ENCODE measurements at regions not wholly inside any gene's neighbourhood (a gene's known extent, or its start where the extent isn't known, plus 50 kb on each side); places are given as distances from the start of the nearest gene placed in this dataset.

GRCh38 chr20:10958279-10958678 lies 284.5 kb upstream of the JAG1 start:
- Histone ChIP-seq H3K27me3 (ENCODE audit: insufficient read depth, low read length) (no peaks in the 10 kb centered on the region), H3K79me2 (ENCODE audit: insufficient read depth, low read length) (no peaks in the 10 kb centered on the region), H2AFZ (ENCODE audit: low read depth, low read length) (no peak overlapping the region), H4K20me1 (ENCODE audit: insufficient read depth, low read length) (no peaks in the 10 kb centered on the region), H3K36me3 (ENCODE audit: insufficient read depth, low read length) (no peaks in the 10 kb centered on the region), H3K4me1 (ENCODE audit: insufficient read depth, low read length) (no peaks in the 10 kb centered on the region), H3K9ac (ENCODE audit: low read length) (no peak overlapping the region), H3K4me2 (ENCODE audit: low read length) (no peak overlapping the region), H3K4me3 (ENCODE audit: insufficient read depth, low read depth, low read length) (no peak overlapping the region), H3K9me3 (ENCODE audit: insufficient read depth, low read depth, low read length) (no peaks in the 10 kb centered on the region), H3K27ac (ENCODE audit: low read depth, low read length) (no peak overlapping the region)
- Mint-ChIP-seq H3K4me1 (ENCODE audit: low read depth, unreplicated experiment) (peaks cover 8% of the 10 kb centered on the region), H3K4me3 (ENCODE audit: unreplicated experiment) (no peak overlapping the region), H3K9me3 (ENCODE audit: unreplicated experiment) (no peaks in the 10 kb centered on the region), H3K36me3 (ENCODE audit: low read depth, unreplicated experiment) (no peaks in the 10 kb centered on the region), H3K27ac (ENCODE audit: unreplicated experiment) (no peak overlapping the region), H3K27me3 (ENCODE audit: low read depth, unreplicated experiment) (no peaks in the 10 kb centered on the region)
- no peak for DNase-seq (ENCODE audit: low read depth)
- TF ChIP-seq EZH2 (IDR thresholded peaks at IDR 0.05; ENCODE audit: insufficient read depth, low read length): no peak
- no peak for TF ChIP-seq CTCF (IDR thresholded peaks at IDR 0.05; ENCODE audit: insufficient read depth, low read depth, low read length)
- no peak for FAIRE-seq

- H3K36me3 ChIP-seq (ENCODE audit: insufficient read depth, low read length): no peaks in the 10 kb centered on the region
- H3K9me3 Mint-ChIP-seq (ENCODE audit: unreplicated experiment): peaks cover 2% of the 10 kb centered on the region
- no peaks in the 10 kb centered on the region for H3K4me1 ChIP-seq (ENCODE audit: insufficient read depth, low read length)
- H2AFZ ChIP-seq (ENCODE audit: low read depth, low read length): no peak overlapping the region
- no peaks in the 10 kb centered on the region for H4K20me1 ChIP-seq (ENCODE audit: insufficient read depth, low read length)
- no peaks in the 10 kb centered on the region for H3K27me3 ChIP-seq (ENCODE audit: insufficient read depth, low read length)
- no peak overlapping the region for H3K4me3 Mint-ChIP-seq (ENCODE audit: unreplicated experiment)
- H3K4me1 Mint-ChIP-seq (ENCODE audit: low read depth, unreplicated experiment): peaks cover 10% of the 10 kb centered on the region
- no peak overlapping the region for H3K27ac ChIP-seq (ENCODE audit: low read depth, low read length)
- no peak overlapping the region for H3K9ac ChIP-seq (ENCODE audit: low read length)
- no peaks in the 10 kb centered on the region for H3K9me3 ChIP-seq (ENCODE audit: insufficient read depth, low read depth, low read length)
- no peaks in the 10 kb centered on the region for H3K79me2 ChIP-seq (ENCODE audit: insufficient read depth, low read length)
- no peaks in the 10 kb centered on the region for H3K27me3 Mint-ChIP-seq (ENCODE audit: low read depth, unreplicated experiment)
- TF ChIP-seq EZH2 (IDR thresholded peaks at IDR 0.05; ENCODE audit: insufficient read depth, low read length) (no peak), CTCF (IDR thresholded peaks at IDR 0.05; ENCODE audit: insufficient read depth, low read depth, low read length) (no peak)
- no peak overlapping the region for H3K27ac Mint-ChIP-seq (ENCODE audit: unreplicated experiment)
- H3K4me3 ChIP-seq (ENCODE audit: insufficient read depth, low read depth, low read length): no peak overlapping the region
- DNase-seq (ENCODE audit: low read depth): no peak
- H3K36me3 Mint-ChIP-seq (ENCODE audit: low read depth, unreplicated experiment): no peaks in the 10 kb centered on the region
- no peak for FAIRE-seq
- H3K4me2 ChIP-seq (ENCODE audit: low read length): no peak overlapping the region
These were observed 286.6 kb upstream of the JAG1 start for GRCh38 chr20:10960416-10960815.

- Histone ChIP-seq H3K4me2 (ENCODE audit: low read length) (no peak overlapping the region), H3K27me3 (ENCODE audit: insufficient read depth, low read length) (no peaks in the 10 kb centered on the region), H3K4me1 (ENCODE audit: insufficient read depth, low read length) (no peaks in the 10 kb centered on the region), H2AFZ (ENCODE audit: low read depth, low read length) (no peak overlapping the region), H3K27ac (ENCODE audit: low read depth, low read length) (no peak overlapping the region), H3K9ac (ENCODE audit: low read length) (no peak overlapping the region), H3K9me3 (ENCODE audit: insufficient read depth, low read depth, low read length) (no peaks in the 10 kb centered on the region), H4K20me1 (ENCODE audit: insufficient read depth, low read length) (no peaks in the 10 kb centered on the region), H3K36me3 (ENCODE audit: insufficient read depth, low read length) (no peaks in the 10 kb centered on the region), H3K4me3 (ENCODE audit: insufficient read depth, low read depth, low read length) (no peak overlapping the region), H3K79me2 (ENCODE audit: insufficient read depth, low read length) (no peaks in the 10 kb centered on the region)
- H3K36me3 Mint-ChIP-seq (ENCODE audit: low read depth, unreplicated experiment): no peaks in the 10 kb centered on the region
- no peak overlapping the region for H3K4me3 Mint-ChIP-seq (ENCODE audit: unreplicated experiment)
- peaks cover 7% of the 10 kb centered on the region for H3K4me1 Mint-ChIP-seq (ENCODE audit: low read depth, unreplicated experiment)
- no peak for TF ChIP-seq EZH2 (IDR thresholded peaks at IDR 0.05; ENCODE audit: insufficient read depth, low read length)
- no peak for TF ChIP-seq CTCF (IDR thresholded peaks at IDR 0.05; ENCODE audit: insufficient read depth, low read depth, low read length)
- FAIRE-seq (no peak), DNase-seq (ENCODE audit: low read depth) (no peak)
- no peaks in the 10 kb centered on the region for H3K27me3 Mint-ChIP-seq (ENCODE audit: low read depth, unreplicated experiment)
- peaks cover 2% of the 10 kb centered on the region for H3K9me3 Mint-ChIP-seq (ENCODE audit: unreplicated experiment)
- no peak overlapping the region for H3K27ac Mint-ChIP-seq (ENCODE audit: unreplicated experiment)
These were observed 288.0 kb upstream of the JAG1 start for GRCh38 chr20:10961651-10962288.
